H1 (cell line): ENCODE measurements at regions not wholly inside any gene's neighbourhood (a gene's known extent, or its start where the extent isn't known, plus 50 kb on each side); places are given as distances from the start of the nearest gene placed in this dataset.
A peak's percentile ranks its signal among the peaks of the same experiment; 100 is the strongest.

Source experiments
- CTCF ChIA-PET: fragments of 300-600 bp; sonication (Branson Sonifier 250); formaldehyde crosslinking; loops from one replicate; lab custom pipeline; 2021; ENCODE audit not compliant: partially characterized antibody; lab: Charles Lee
- POLR2A ChIA-PET: fragments of 300-600 bp; sonication (Branson Sonifier 250); formaldehyde crosslinking; loops from one replicate; lab custom pipeline; 2021; ENCODE audit warnings: inconsistent platforms; ENCODE audit not compliant: partially characterized antibody; lab: Charles Lee
- DNase-seq, 2 experiments: peaks; one replicate each; pipeline versions ENCODE4 v3.0.0 to v3.0.0-alpha.2; 2010 to 2022; ENCODE audit warnings: low spot score in 2 of 2, low read depth in 1 of 2, mixed read lengths in 1 of 2
- FAIRE-seq: peaks from 2 replicates; lab custom pipeline; 2011; peaks lifted over from hg19 to GRCh38; lab: Jason Lieb, UNC
- H2AFZ ChIP-seq: 2 replicates; pipeline ENCODE4 v1.8.1; 2012; ENCODE audit warnings: low read length, inconsistent platforms
- H2AK5ac ChIP-seq: 2 replicates; pipeline ENCODE4 v1.6.1; 2013; ENCODE audit warnings: low read depth, low read length
- H2BK120ac ChIP-seq: replicated peaks from 2 replicates; pipeline ENCODE3; 2013; ENCODE audit warnings: low read depth, low read length, inconsistent platforms
- H2BK12ac ChIP-seq: 2 replicates; pipeline ENCODE4 v1.6.1; 2013; ENCODE audit warnings: low read depth, low read length
- H2BK15ac ChIP-seq: 2 replicates; pipeline ENCODE4 v1.6.1; 2013; ENCODE audit warnings: low read length
- H2BK20ac ChIP-seq: 2 replicates; pipeline ENCODE4 v1.6.1; 2013; ENCODE audit warnings: low read length
- H2BK5ac ChIP-seq: 2 replicates; pipeline ENCODE4 v1.6.1; 2013; ENCODE audit warnings: low read depth, low read length
- H3K14ac ChIP-seq: 2 replicates; pipeline ENCODE4 v1.6.1; 2013; ENCODE audit warnings: inconsistent platforms; ENCODE audit not compliant: insufficient read length
- H3K18ac ChIP-seq: 2 replicates; pipeline ENCODE4 v1.6.1; 2013; ENCODE audit warnings: low read length; ENCODE audit errors: extremely low read depth
- H3K23ac ChIP-seq: 2 replicates; pipeline ENCODE4 v1.6.1; 2013; ENCODE audit warnings: inconsistent platforms; ENCODE audit not compliant: insufficient read length
- H3K23me2 ChIP-seq: 2 replicates; pipeline ENCODE4 v1.6.1; 2013; ENCODE audit warnings: low read depth, low read length
- H3K27ac ChIP-seq: 2 replicates; pipeline ENCODE4 v1.6.1; 2011; ENCODE audit warnings: low read depth, low read length, inconsistent platforms
- H3K27me3 ChIP-seq, 4 experiments: replicated peaks in 1 of 4; 1 replicate in 1 of 4; 2 replicates in 3 of 4; pipeline versions ENCODE4 v1.6.1 to v1.8.1; 2011 to 2013; ENCODE audit warnings: low read length in 3 of 4, mild to moderate bottlenecking in 3 of 4, inconsistent platforms in 2 of 4, mixed read lengths in 2 of 4, moderate library complexity in 1 of 4; ENCODE audit not compliant: control insufficient read depth in 3 of 4, insufficient read depth in 3 of 4; ENCODE audit errors: extremely low read depth in 1 of 4
- H3K36me3 ChIP-seq, 4 experiments: 2 replicates each; pipeline versions ENCODE4 v1.6.1 to v1.8.1; 2011 to 2013; ENCODE audit warnings: mild to moderate bottlenecking in 4 of 4, low read length in 3 of 4, moderate library complexity in 2 of 4, control low read depth in 1 of 4, inconsistent platforms in 1 of 4; ENCODE audit not compliant: insufficient read depth in 4 of 4, control insufficient read depth in 2 of 4
- H3K4ac ChIP-seq: replicated peaks from 2 replicates; pipeline ENCODE3; 2013; ENCODE audit warnings: low read length, low read depth, mixed read lengths, inconsistent platforms; ENCODE audit not compliant: insufficient read length
- H3K4me1 ChIP-seq, 4 experiments: replicated peaks in 1 of 4; 1 replicate in 1 of 4; 2 replicates in 3 of 4; pipeline versions ENCODE4 v1.6.1 to v1.8.1; 2011 to 2013; ENCODE audit warnings: low read length in 3 of 4, inconsistent platforms in 2 of 4, mixed read lengths in 1 of 4; ENCODE audit not compliant: insufficient read depth in 4 of 4, control insufficient read depth in 3 of 4
- H3K4me2 ChIP-seq, 2 experiments: 2 replicates each; pipeline versions ENCODE4 v1.6.1 to v1.8.1; 2011 to 2013; ENCODE audit warnings: low read depth in 2 of 2, low read length in 2 of 2, control low read depth in 1 of 2, inconsistent platforms in 1 of 2, mild to moderate bottlenecking in 1 of 2; ENCODE audit not compliant: insufficient read depth in 1 of 2
- H3K4me3 ChIP-seq, 4 experiments: fragments of 200-600, 300-600 bp in 1 of 4; sonication (generic), shearing (Covaris generic), sonication (Bioruptor Twin) in 1 of 4; 2 replicates each; pipeline versions ENCODE4 v1.5.1 to v1.8.1; 2011 to 2016; ENCODE audit warnings: low read length in 4 of 4, low read depth in 3 of 4, control low read depth in 2 of 4, inconsistent platforms in 2 of 4, mild to moderate bottlenecking in 2 of 4, mixed read lengths in 1 of 4, moderate library complexity in 1 of 4; ENCODE audit not compliant: insufficient read depth in 2 of 4; ENCODE audit errors: extremely low read depth in 1 of 4
- H3K56ac ChIP-seq: replicated peaks from 2 replicates; pipeline ENCODE3; 2013; ENCODE audit warnings: low read depth, mild to moderate bottlenecking, mixed read lengths, low read length, inconsistent platforms; ENCODE audit not compliant: insufficient read length
- H3K79me1 ChIP-seq: 2 replicates; pipeline ENCODE4 v1.6.1; 2013; ENCODE audit warnings: low read depth, low read length, control low read depth
- H3K79me2 ChIP-seq, 2 experiments: 2 replicates each; pipeline versions ENCODE4 v1.6.1 to v1.8.1; 2012 to 2013; ENCODE audit warnings: low read length in 2 of 2, mild to moderate bottlenecking in 2 of 2, inconsistent platforms in 1 of 2; ENCODE audit not compliant: insufficient read depth in 2 of 2, control insufficient read depth in 1 of 2
- H3K9ac ChIP-seq, 4 experiments: replicated peaks in 1 of 4; 1 replicate in 1 of 4; 2 replicates in 3 of 4; pipeline versions ENCODE4 v1.6.1 to v1.8.1; 2011 to 2013; ENCODE audit warnings: low read depth in 3 of 4, low read length in 3 of 4, control low read depth in 2 of 4, mild to moderate bottlenecking in 2 of 4, moderate library complexity in 2 of 4, inconsistent platforms in 1 of 4; ENCODE audit errors: extremely low read depth in 1 of 4
- H3K9me3 ChIP-seq, 2 experiments: 2 replicates each; pipeline versions ENCODE4 v1.6.1 to v1.8.1; 2012 to 2013; ENCODE audit warnings: mild to moderate bottlenecking in 2 of 2, moderate library complexity in 2 of 2, control low read depth in 1 of 2, inconsistent platforms in 1 of 2, low read depth in 1 of 2, low read length in 1 of 2, mixed read lengths in 1 of 2; ENCODE audit not compliant: insufficient read depth in 2 of 2
- H4K20me1 ChIP-seq, 2 experiments: replicated peaks in 1 of 2; 2 replicates each; pipeline versions ENCODE3 to v1.8.1; 2011 to 2013; ENCODE audit warnings: inconsistent platforms in 2 of 2, low read length in 2 of 2, mild to moderate bottlenecking in 1 of 2; ENCODE audit not compliant: insufficient read depth in 2 of 2, control insufficient read depth in 1 of 2
- H4K5ac ChIP-seq: 2 replicates; pipeline ENCODE4 v1.6.1; 2013; ENCODE audit warnings: low read length, low read depth, mixed read lengths, inconsistent platforms; ENCODE audit not compliant: insufficient read length
- H4K8ac ChIP-seq: 2 replicates; pipeline ENCODE4 v1.8.0; 2013; ENCODE audit warnings: mild to moderate bottlenecking, moderate library complexity, low read length, inconsistent platforms; ENCODE audit not compliant: insufficient read depth; ENCODE audit errors: extremely low read depth
- H4K91ac ChIP-seq: replicated peaks from 2 replicates; pipeline ENCODE3; 2013; ENCODE audit warnings: low read length, mixed read lengths, inconsistent platforms; ENCODE audit not compliant: insufficient read length
- WGBS, 2 experiments: shearing (Covaris generic) in 1 of 2; methylation state at CpG; one replicate each; pipeline versions ENCODE4 v1.1.6 to v1.1.7; 2013 to 2015; ENCODE audit warnings: low lambda C conversion rate in 2 of 2, mixed read lengths in 2 of 2, inconsistent platforms in 1 of 2, low coverage in 1 of 2, missing lambda C conversion rate in 1 of 2; ENCODE audit not compliant: insufficient replicate concordance in 2 of 2, insufficient coverage in 1 of 2, insufficient read length in 1 of 2; ENCODE audit errors: extremely low coverage in 1 of 2, missing lambda C conversion rate in 1 of 2; 5-methylcytosine and 5-hydroxymethylcytosine counted together
- TF ChIP-seq, protein P1 (sequence below): IDR thresholded peaks from 2 replicates; pipeline ENCODE4 v1.6.1; 2012; ENCODE audit warnings: inconsistent platforms

DNA sequence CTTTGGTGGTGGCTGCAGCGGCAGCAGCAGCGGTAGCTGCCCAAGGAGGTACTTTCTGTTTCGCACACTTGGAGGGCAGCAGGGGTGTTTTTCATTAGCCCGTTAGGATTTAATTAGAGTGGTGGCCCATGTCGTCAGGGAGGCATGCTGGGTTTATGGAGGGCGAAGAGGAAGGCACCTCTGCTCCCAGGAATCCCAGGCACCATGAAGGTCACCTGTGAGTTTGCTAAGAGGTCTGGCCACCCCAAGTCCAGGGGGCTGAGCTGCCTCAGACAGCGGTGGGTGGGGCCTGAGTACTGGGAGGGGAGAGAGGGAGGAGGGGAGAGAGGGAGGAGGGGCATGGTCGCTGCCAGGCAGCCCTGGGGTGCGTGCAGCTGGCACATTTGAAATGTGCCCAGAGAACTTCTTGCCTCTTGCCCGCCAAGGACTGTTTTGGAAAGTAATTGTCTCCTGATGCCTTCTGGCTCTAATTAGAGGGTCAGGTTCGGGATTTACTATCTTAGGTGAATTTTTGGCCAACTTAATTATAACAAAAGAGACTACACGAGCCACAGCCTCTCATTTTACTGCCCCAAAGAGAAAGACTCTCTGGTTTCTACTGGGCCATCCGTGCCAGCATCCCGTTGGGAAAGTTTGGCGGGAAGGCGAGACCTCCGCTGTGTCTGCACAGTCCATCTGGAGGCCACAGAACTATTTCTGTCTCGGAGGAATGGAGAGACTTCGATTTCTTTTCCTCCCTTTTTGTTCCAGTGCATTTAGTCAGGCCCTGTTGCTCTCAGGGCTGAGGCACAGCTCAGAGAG lies 62.0 kb downstream of the GLI2 start:
- H3K79me1 ChIP-seq = peaks cover 18% of the 10 kb centered on the region
- H2BK120ac ChIP-seq = no peak overlapping the region
- H3K23ac ChIP-seq = no peak overlapping the region
- peak overlapping the region; percentile 72; the same call in 1 of the 2 replicates for H2BK15ac ChIP-seq
- no peak overlapping the region for H4K5ac ChIP-seq
- H2BK5ac ChIP-seq = no peak overlapping the region
- no peak overlapping the region for H3K4me3 ChIP-seq
- no peak overlapping the region; the same call in 1 of the 2 replicates for H3K18ac ChIP-seq
- H3K4ac ChIP-seq = no peak overlapping the region
- H2AK5ac ChIP-seq = no peak overlapping the region
- DNase-seq (no peak), FAIRE-seq (no peak)
- no peaks in the 10 kb centered on the region for H3K36me3 ChIP-seq
- H3K79me2 ChIP-seq = peaks cover 0 to 37% of the 10 kb centered on the region in 2 experiments; a peak in 2 of 4 replicates
- no peak overlapping the region for H3K56ac ChIP-seq
- H4K20me1 ChIP-seq = peaks cover 11 to 15% of the 10 kb centered on the region in 2 experiments
- no peak overlapping the region for H2AFZ ChIP-seq
- 0 out of 2 replicates have a peak overlapping the region, but pooled peaks have one; percentile 17 for H2BK12ac ChIP-seq
- ChIA-PET CTCF (interaction anchor here (1.6 to 1.7 kb wide), 2 partner anchors 9 to 45 kb away, joined by 4 read pairs; no protein-coding TSS in a partner anchor), POLR2A (interaction anchor here (0.7 to 1.5 kb wide), 4 partner anchors 9 to 101 kb away, joined by 3 to 5 read pairs (median 4); no protein-coding TSS in a partner anchor)
- no peak overlapping the region; the same call in 1 of the 2 replicates for H4K8ac ChIP-seq
- WGBS, 2 experiments = 73% methylated on average over 17 of the region's 19 CpGs; no CpG with 5 or more reads in 1 of the 2 experiments
- H2BK20ac ChIP-seq = no peak overlapping the region
- no peak overlapping the region for H4K91ac ChIP-seq
- TF ChIP-seq, protein P1, sequence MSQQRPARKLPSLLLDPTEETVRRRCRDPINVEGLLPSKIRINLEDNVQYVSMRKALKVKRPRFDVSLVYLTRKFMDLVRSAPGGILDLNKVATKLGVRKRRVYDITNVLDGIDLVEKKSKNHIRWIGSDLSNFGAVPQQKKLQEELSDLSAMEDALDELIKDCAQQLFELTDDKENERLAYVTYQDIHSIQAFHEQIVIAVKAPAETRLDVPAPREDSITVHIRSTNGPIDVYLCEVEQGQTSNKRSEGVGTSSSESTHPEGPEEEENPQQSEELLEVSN = no peak
- no peak overlapping the region; a peak in 1 of 4 replicates for H3K4me2 ChIP-seq
- H3K14ac ChIP-seq = no peak overlapping the region
- no peaks in the 10 kb centered on the region for H3K23me2 ChIP-seq
- H3K27ac ChIP-seq = no peak overlapping the region
- H3K4me1 ChIP-seq = peaks cover 12 to 49% (median 35%) of the 10 kb centered on the region in 4 experiments
- no peak overlapping the region for H3K9ac ChIP-seq
- no peaks in the 10 kb centered on the region for H3K9me3 ChIP-seq
- no peaks in the 10 kb centered on the region for H3K27me3 ChIP-seq
